IMR-90 (cell line): ENCODE measurements at regions not wholly inside any gene's neighbourhood (a gene's known extent, or its start where the extent isn't known, plus 50 kb on each side); places are given as distances from the start of the nearest gene placed in this dataset.

Experiments used
- ATAC-seq: fragments of 200-7000 bp; cut with Tn5 transposase; 2 replicates; pipeline ENCODE4 v1.9.1; 2020; ENCODE audit warnings: low read depth, mild to moderate bottlenecking, moderate library complexity
- BruUV-seq: library from RNA; stranded (reverse); fragments of 400-500 nt; replicated peaks from 2 replicates; lab custom pipeline; 2021; lab: Mats Ljungman, UMichigan
- CTCF ChIA-PET: fragments of 300-600 bp; formaldehyde crosslinking; extraction: SDS; loops from one replicate; lab custom pipeline; 2021; ENCODE audit warnings: antibody characterized with exemption; lab: Yijun Ruan, JAX
- POLR2A ChIA-PET: fragments of 300-600 bp; sonication (Branson Sonifier 250); formaldehyde crosslinking; loops from one replicate; lab custom pipeline; 2022; ENCODE audit warnings: antibody characterized with exemption; ENCODE audit not compliant: unreplicated experiment; lab: Charles Lee
- DNase-seq: peaks from one replicate; pipeline ENCODE4 v3.0.0; 2013
- H2AFZ ChIP-seq: replicated peaks from 2 replicates; pipeline ENCODE3; 2013; ENCODE audit warnings: low read length, mild to moderate bottlenecking; ENCODE audit not compliant: poor library complexity
- H2AK5ac ChIP-seq: 2 replicates; pipeline ENCODE4 v1.6.1; 2013; ENCODE audit warnings: low read depth, low read length, inconsistent platforms
- H2AK9ac ChIP-seq: replicated peaks from 2 replicates; pipeline ENCODE3; 2013; ENCODE audit warnings: mild to moderate bottlenecking, low read depth, low read length, moderate library complexity; ENCODE audit not compliant: poor library complexity
- H2BK120ac ChIP-seq: 2 replicates; pipeline ENCODE4 v1.6.1; 2013; ENCODE audit warnings: low read depth, low read length, inconsistent platforms
- H2BK15ac ChIP-seq: 3 replicates; pipeline ENCODE4 v1.6.1; 2013; ENCODE audit warnings: low read depth, low read length, inconsistent platforms
- H2BK20ac ChIP-seq: 2 replicates; pipeline ENCODE4 v1.6.1; 2013; ENCODE audit warnings: low read depth, mild to moderate bottlenecking, inconsistent platforms, low read length, moderate library complexity
- H2BK5ac ChIP-seq: 2 replicates; pipeline ENCODE4 v1.6.1; 2013; ENCODE audit warnings: mild to moderate bottlenecking, low read depth, low read length, inconsistent platforms; ENCODE audit not compliant: poor library complexity, severe bottlenecking
- H3K14ac ChIP-seq: replicated peaks from 2 replicates; pipeline ENCODE4 v1.6.1; 2013; ENCODE audit warnings: low read depth, low read length, inconsistent platforms
- H3K18ac ChIP-seq: 2 replicates; pipeline ENCODE4 v1.6.1; 2013; ENCODE audit warnings: low read depth, low read length, control low read depth
- H3K23ac ChIP-seq: 2 replicates; pipeline ENCODE4 v1.6.1; 2013; ENCODE audit warnings: low read depth, low read length, inconsistent platforms
- H3K27ac ChIP-seq: 2 replicates; pipeline ENCODE4 v1.5.1; 2013; ENCODE audit warnings: mild to moderate bottlenecking, control low read depth, low read length; ENCODE audit not compliant: insufficient read depth
- H3K27me3 ChIP-seq: 2 replicates; pipeline ENCODE4 v1.6.1; 2013; ENCODE audit warnings: low read length; ENCODE audit not compliant: control insufficient read depth, insufficient read depth
- H3K36me3 ChIP-seq: 2 replicates; pipeline ENCODE4 v1.6.1; 2013; ENCODE audit warnings: low read length, mixed read lengths; ENCODE audit not compliant: control insufficient read depth, insufficient read depth
- H3K4ac ChIP-seq: 2 replicates; pipeline ENCODE4 v1.6.1; 2013; ENCODE audit warnings: low read depth, low read length, inconsistent platforms
- H3K4me1 ChIP-seq: 2 replicates; pipeline ENCODE4 v1.6.1; 2013; ENCODE audit warnings: low read length, mixed read lengths; ENCODE audit not compliant: control insufficient read depth, insufficient read depth
- H3K4me2 ChIP-seq: 2 replicates; pipeline ENCODE4 v1.6.1; 2013; ENCODE audit warnings: low read depth, mild to moderate bottlenecking, control low read depth, low read length, moderate library complexity
- H3K4me3 ChIP-seq: 2 replicates; pipeline ENCODE4 v1.5.1; 2013; ENCODE audit warnings: low read depth, mild to moderate bottlenecking, control low read depth, low read length, moderate library complexity; ENCODE audit not compliant: insufficient read depth
- H3K56ac ChIP-seq: 2 replicates; pipeline ENCODE4 v1.6.1; 2013; ENCODE audit warnings: low read length, inconsistent platforms; ENCODE audit not compliant: insufficient read depth; ENCODE audit errors: extremely low read depth
- H3K79me1 ChIP-seq, 2 experiments: 2 replicates each; pipeline ENCODE4 v1.6.1; 2013; ENCODE audit warnings: low read length in 2 of 2, inconsistent platforms in 1 of 2, low read depth in 1 of 2
- H3K9ac ChIP-seq: 2 replicates; pipeline ENCODE4 v1.6.1; 2013; ENCODE audit warnings: low read depth, low read length, control low read depth
- H3K9me1 ChIP-seq: 2 replicates; pipeline ENCODE4 v1.6.1; 2013; ENCODE audit warnings: low read length, inconsistent platforms; ENCODE audit not compliant: insufficient read depth
- H3K9me3 ChIP-seq: 2 replicates; pipeline ENCODE4 v1.6.1; 2013; ENCODE audit warnings: low read length; ENCODE audit not compliant: control insufficient read depth, insufficient read depth
- H4K20me1 ChIP-seq: 2 replicates; pipeline ENCODE4 v1.6.1; 2013; ENCODE audit warnings: low read length, inconsistent platforms; ENCODE audit not compliant: insufficient read depth
- H4K5ac ChIP-seq: 2 replicates; pipeline ENCODE4 v1.6.1; 2013; ENCODE audit warnings: mild to moderate bottlenecking, low read depth, low read length, control low read depth
- H4K8ac ChIP-seq, 2 experiments: 2 replicates each; pipeline ENCODE4 v1.6.1; 2013; ENCODE audit warnings: low read depth in 2 of 2, low read length in 2 of 2, control low read depth in 1 of 2, inconsistent platforms in 1 of 2
- H4K91ac ChIP-seq: 2 replicates; pipeline ENCODE4 v1.6.1; 2013; ENCODE audit warnings: low read depth, low read length, inconsistent platforms; ENCODE audit not compliant: insufficient read depth
- NFE2L2 ChIP-seq: fragments of 150-350 bp; IDR thresholded peaks from 2 replicates; pipeline ENCODE4 v1.6.1; 2016; ENCODE audit warnings: low read depth, mild to moderate bottlenecking, low read length
- WGBS, 2 experiments: methylation state at CpG; one replicate each; pipeline versions ENCODE4 v1.1.5 to v1.1.7; 2013; ENCODE audit warnings: missing lambda C conversion rate in 2 of 2; ENCODE audit not compliant: insufficient read length in 1 of 2; ENCODE audit errors: extremely low coverage in 2 of 2; 5-methylcytosine and 5-hydroxymethylcytosine counted together
- dilution Hi-C: fragments of 300-500 bp; cut with HindIII; formaldehyde crosslinking; loops from one replicate; pipeline ENCODE4 v1.14.3; 2018; ENCODE audit warnings: low sequenced_read_pairs; ENCODE audit not compliant: unreplicated experiment
- in situ Hi-C: fragments of 300-500 bp; cut with MboI; formaldehyde crosslinking; loops from 3 replicates; pipeline ENCODE4 v1.14.3; 2019; ENCODE audit warnings: low sequenced_read_pairs, inconsistent platforms, mixed read lengths
- intact Hi-C: fragments of 100-400 bp; cut with micrococcal nuclease; formaldehyde crosslinking; loops from 2 replicates; pipeline ENCODE4 v1.10.0; 2022

DNA sequence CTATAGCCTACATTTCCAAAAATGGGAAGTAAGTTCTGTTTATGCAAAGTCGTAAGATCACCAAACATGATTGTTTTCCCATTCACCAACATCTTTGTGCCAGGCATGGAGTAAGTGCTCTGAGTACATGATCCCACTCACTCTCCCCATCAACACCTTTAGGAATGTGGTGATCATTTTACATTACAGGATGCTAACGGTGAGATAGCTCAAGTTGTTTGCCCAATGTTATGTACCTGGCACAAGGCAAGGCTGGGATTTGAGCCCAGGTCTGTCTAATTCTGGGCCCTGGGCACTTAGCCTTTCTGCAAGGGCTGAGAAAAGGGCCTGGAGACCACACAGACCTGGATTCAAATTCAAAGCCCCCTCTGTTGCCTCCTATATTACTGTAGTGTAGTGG, 581.7 kb upstream of the CFAP20DC start:
- 0 out of 2 replicates have a peak overlapping the region, but pooled peaks have one; percentile 51 for H3K23ac ChIP-seq
- H4K8ac ChIP-seq, result no peak overlapping the region
- no peak overlapping the region for H3K9ac ChIP-seq
- in situ Hi-C loops, result no loop called here
- intact Hi-C loops, result loop anchor here (5.0 to 10.0 kb wide), 4 partner anchors 143 to 1067 kb away; no protein-coding TSS in a partner anchor
- H3K56ac ChIP-seq, result no peak overlapping the region
- peak overlapping the region; percentile 70; the same call in 1 of the 3 replicates for H2BK15ac ChIP-seq
- no peak overlapping the region for H2AK9ac ChIP-seq
- ATAC-seq (no peak), DNase-seq (no peak)
- H3K27me3 ChIP-seq, result no peaks in the 10 kb centered on the region
- no peak overlapping the region for H3K18ac ChIP-seq
- H3K14ac ChIP-seq, result 0 out of 2 replicates have a peak overlapping the region, but pooled peaks have one; percentile 31
- no peak overlapping the region for H2BK5ac ChIP-seq
- H3K4me3 ChIP-seq, result no peak overlapping the region
- POLR2A ChIA-PET, result no interaction called here
- peak overlapping the region; percentile 56 for H4K91ac ChIP-seq
- CTCF ChIA-PET, result interaction anchor here (0.7 kb wide), 1 partner anchor 25 kb away, joined by 3 read pairs; no protein-coding TSS in a partner anchor
- H3K4me1 ChIP-seq, result peaks cover 7% of the 10 kb centered on the region
- no peak overlapping the region for H3K27ac ChIP-seq
- no peak overlapping the region for H2BK20ac ChIP-seq
- peak overlapping the region; percentile 40; the same call in 1 of the 2 replicates for H3K4ac ChIP-seq
- TF ChIP-seq NFE2L2, result no peak
- H2BK120ac ChIP-seq, result peak overlapping the region; percentile 46; the same call in 1 of the 2 replicates
- no peak overlapping the region for H2AFZ ChIP-seq
- H3K9me3 ChIP-seq, result no peaks in the 10 kb centered on the region
- H4K5ac ChIP-seq, result no peak overlapping the region
- H3K9me1 ChIP-seq, result peaks cover 8% of the 10 kb centered on the region; the same call in 1 of the 2 replicates
- no peak overlapping the region for H2AK5ac ChIP-seq
- H3K36me3 ChIP-seq, result no peaks in the 10 kb centered on the region
- 0 out of 2 replicates have a peak, but pooled peaks cover 3% of the 10 kb centered on the region for H4K20me1 ChIP-seq
- H3K79me1 ChIP-seq, result no peaks in the 10 kb centered on the region
- WGBS, 2 experiments, result no CpG with 5 or more reads among the region's 2 CpGs
- dilution Hi-C loops, result no loop called here
- BruUV-seq, result no TSS peak
- H3K4me2 ChIP-seq, result no peak overlapping the region
